Fibroblast of skin of left biceps (primary cell): ENCODE measurements at regions not wholly inside any gene's neighbourhood (a gene's known extent, or its start where the extent isn't known, plus 50 kb on each side); places are given as distances from the start of the nearest gene placed in this dataset.

Experiments used
- DNase-seq, 2 experiments: peaks; one replicate each; pipeline ENCODE4 v3.0.0-alpha.2; 2013; ENCODE audit warnings: low read depth in 2 of 2

GRCh38 chr10:110436554-110437350, 61.0 kb upstream of the DUSP5 start:
- DNase-seq, result no peak

GRCh38 chr10:110437351-110437605, 60.4 kb upstream of the DUSP5 start:
- DNase-seq, result no peak

- no peak for DNase-seq
Measured at GRCh38 chr10:110437761-110438341, 59.9 kb upstream of the DUSP5 start.

- no peak for DNase-seq
Measured at GRCh38 chr10:110442746-110443145, 55.0 kb upstream of the DUSP5 start.

- no peak for DNase-seq
Measured at GRCh38 chr10:110443239-110444003, 54.3 kb upstream of the DUSP5 start.

- no peak for DNase-seq
Measured at GRCh38 chr10:110444004-110444337, 53.7 kb upstream of the DUSP5 start.

- no peak for DNase-seq
Measured at GRCh38 chr10:110445871-110446270, 51.8 kb upstream of the DUSP5 start.

- DNase-seq, result no peak
Measured at GRCh38 chr10:110446277-110446676, 51.4 kb upstream of the DUSP5 start.

GRCh38 chr10:110446954-110447608, 50.6 kb upstream of the DUSP5 start:
- DNase-seq, result peak; percentile 53 to 58

GRCh38 chr10:110447886-110448285, 49.8 kb upstream of the DUSP5 start:
- DNase-seq, result no peak
